Nucleus accumbens (tissue), 56 donors: ENCODE measurements at regions not wholly inside any gene's neighbourhood (a gene's known extent, or its start where the extent isn't known, plus 50 kb on each side); places are given as distances from the start of the nearest gene placed in this dataset.
"Not testable (repeated sequence)": the region's sequence is repeated elsewhere in the genome, so short reads cannot be mapped to it uniquely, and the experiment has no call there.

Experiments
- DNase-seq, 56 donors: peaks; one replicate each; lab custom pipeline; 2025; lab: John Stamatoyannopoulos, UW

GRCh38 chr4:31146366-31146765 is 426.2 kb downstream of the PCDH7 start:
- DNase-seq: no peak

DNA sequence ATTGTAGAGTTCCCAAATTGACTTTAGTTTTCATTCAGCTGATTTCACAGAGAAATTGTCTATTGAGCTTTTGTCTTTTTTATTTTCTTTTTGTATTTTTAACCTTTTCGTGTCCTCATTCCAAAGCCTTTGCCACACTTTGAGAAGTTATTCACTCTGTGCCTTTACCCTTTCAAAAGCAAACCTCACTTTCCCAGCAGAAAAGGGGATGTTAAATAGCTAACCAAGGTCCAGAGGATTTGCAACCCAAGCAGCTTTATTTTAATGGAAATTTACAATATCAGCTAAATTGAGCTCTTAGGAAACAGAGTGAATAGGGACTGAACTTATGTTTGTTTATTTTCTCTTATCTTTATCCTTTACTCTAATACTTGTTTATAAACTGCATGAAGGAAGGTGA is 428.8 kb downstream of the PCDH7 start:
- DNase-seq: no peak

DNA sequence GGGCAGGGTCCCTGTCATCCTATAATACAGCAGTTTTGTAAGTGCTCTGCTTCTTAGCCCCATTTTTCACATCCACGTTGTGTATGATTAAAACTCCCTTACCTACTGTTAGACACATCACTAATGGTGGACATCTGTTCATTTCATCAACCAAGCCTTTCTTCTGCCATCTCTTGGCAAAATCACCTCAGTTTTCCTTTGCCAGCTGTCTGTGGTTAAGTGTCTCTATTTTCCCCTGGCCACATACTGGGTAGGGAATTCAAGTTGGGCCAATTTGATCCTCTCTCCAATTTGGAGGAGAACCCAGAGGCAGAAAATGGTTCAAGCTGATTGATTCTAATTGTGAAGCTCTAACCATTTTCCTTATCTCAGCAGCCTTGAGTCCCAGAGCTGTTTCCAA is 436.1 kb downstream of the PCDH7 start:
- DNase-seq: no peak

DNA sequence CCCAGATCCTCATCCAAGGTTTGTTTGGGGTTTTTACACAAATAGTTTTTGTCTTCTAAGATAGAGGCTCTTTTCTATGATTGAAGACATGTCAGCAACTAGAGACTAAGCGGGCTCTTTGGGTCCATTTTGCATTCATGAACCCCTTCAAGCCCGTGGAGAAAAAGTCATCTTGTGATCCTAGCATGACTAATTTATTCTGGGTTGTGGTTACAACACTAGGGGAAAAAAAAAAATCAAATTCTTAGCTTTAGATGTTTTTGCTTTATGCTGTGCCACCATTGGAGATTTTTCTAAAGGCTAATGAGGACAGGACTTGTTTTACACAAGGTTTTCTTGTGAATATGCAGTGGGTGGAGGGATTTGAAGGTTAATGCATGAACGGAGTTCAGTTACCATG is 440.0 kb downstream of the PCDH7 start:
- DNase-seq: no peak

DNA sequence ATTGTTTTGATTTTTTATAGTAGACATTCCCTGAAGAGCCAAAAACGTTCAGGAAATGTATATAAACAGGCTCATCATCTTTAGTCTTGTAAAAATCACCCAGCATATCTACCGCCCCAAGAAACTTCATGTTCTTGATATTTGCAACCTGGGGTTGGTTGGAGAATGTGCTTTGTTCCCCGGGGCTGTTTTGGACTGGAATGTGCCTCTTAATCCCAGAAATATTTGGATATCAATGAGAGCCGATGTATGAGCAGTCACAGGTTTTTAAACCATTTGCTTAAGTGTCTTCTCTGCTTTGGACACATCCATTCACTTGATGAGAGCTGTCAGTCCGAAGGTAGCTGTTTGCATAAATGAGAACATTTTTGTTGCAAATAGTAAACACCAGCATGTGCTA is 449.7 kb downstream of the PCDH7 start:
- DNase-seq: no peak

GRCh38 chr4:31171362-31171761 is 451.2 kb downstream of the PCDH7 start:
- no peak for DNase-seq

DNA sequence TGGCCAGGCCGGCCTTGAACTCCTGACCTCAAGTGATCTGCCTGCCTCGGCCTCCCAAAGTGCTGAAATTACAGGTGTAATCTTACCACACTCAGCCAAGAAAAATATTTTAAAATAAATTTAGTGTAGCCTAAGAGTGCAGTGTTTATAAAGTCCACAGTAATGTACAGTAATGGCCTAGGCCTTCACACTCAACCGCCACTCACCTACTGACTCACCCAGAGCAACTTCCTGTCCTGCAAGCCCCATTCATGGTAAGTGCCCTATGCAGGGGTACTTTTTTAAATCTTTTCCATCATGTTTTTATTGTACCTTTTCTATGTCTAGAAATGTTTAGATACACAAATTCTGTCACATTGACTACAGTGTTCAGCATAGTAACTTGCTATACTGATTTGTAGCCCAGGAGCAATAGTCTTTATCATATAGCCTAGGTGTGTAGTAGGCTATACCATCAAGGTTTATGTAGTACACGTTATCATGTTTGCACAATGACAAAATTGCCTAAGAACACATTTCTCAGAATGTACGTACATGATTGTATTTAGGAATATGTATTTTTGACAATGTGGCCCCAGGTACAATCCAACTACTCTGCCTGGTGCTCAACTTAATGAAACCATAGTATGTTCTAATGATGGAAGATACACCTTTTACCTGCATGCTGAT is 455.2 kb downstream of the PCDH7 start:
- DNase-seq: no peak

GRCh38 chr4:31183256-31183655 is 463.1 kb downstream of the PCDH7 start:
- no peak for DNase-seq

GRCh38 chr4:31185014-31185585 is 464.9 kb downstream of the PCDH7 start:
- no peak for DNase-seq

- no peak for DNase-seq
Measured at GRCh38 chr4:31187979-31188378, 467.8 kb downstream of the PCDH7 start.

GRCh38 chr4:31189938-31190337 is 469.8 kb downstream of the PCDH7 start:
- no peak for DNase-seq

GRCh38 chr4:31190671-31191070 is 470.5 kb downstream of the PCDH7 start:
- DNase-seq: no peak

- DNase-seq: no peak
Measured at GRCh38 chr4:31192341-31192740, 472.2 kb downstream of the PCDH7 start.

DNA sequence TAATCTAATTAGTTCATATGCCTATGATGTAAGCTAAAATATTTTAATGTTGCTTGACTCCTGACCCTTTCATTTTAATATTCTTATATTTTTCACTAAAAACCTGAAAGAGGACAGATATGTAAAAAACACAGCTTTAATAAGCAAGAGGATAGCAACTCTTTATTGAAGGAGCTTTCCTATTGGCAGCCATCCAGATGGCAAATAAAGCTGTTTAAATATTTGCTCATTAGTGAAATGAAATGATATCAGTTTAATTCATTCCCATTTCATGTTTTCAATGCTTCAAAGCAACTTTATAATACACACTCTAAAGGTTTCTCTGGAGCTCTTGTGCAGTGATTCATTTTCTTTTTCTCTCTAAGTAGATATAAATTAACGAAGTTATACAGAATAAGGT is 473.4 kb downstream of the PCDH7 start:
- DNase-seq: no peak

DNA sequence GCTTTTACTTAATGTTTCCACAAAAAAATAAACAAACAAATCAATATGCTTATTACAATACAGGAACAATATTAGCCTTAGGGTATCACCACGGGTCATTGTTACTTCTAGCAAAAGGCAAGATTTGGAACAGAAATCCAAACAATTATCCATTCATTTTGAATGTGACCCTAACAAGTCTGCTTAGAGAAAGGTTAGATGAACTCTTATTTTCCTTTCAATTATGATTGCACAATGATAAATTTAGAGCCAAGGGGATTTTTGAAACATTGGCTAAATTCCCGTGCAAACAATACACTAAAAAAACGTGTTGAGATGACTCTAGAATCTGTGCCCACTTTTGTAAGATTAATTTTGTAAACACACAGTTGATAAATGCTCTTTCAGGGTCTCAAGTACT is 474.7 kb downstream of the PCDH7 start:
- DNase-seq: no peak

DNA sequence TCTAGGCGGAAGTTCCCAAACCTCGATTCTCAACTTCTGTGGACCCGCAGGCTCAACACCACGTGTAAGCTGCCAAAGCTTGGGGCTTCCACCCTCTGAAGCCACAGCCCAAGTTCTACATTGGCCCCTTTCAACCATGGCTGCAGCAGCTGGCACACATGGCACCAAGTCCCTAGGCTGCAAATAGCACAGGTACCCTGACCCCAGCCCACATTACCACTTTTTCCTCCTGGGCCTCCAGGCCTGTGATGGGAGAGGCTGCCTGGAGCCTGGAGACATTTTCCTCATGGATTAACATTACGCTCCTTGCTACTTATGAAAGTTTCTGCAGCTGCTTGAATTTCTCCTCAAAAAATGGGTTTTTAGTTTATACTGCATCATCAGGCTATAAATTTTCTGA is 479.5 kb downstream of the PCDH7 start:
- DNase-seq: no peak

- not testable (repeated sequence) for DNase-seq
Measured at GRCh38 chr4:31202054-31202453, 481.9 kb downstream of the PCDH7 start.

DNA sequence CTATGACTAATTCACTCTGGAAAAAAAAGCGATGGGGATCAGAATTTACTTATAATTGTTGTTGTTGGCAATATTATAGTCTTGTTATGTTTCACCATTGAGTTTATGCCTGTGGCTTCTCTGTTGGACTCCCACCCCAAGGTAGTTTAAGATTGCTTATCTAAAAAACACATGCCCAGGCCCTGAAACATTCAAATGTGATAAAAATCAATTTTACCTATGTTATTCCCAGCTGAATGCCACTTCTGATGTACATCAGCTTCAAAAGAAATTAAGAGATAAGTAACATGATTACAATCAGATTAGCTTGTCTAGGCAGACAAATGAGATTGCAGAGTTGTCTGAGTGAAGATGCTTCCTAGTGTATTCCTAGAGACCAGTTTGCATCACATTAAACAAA is 484.7 kb downstream of the PCDH7 start:
- no peak for DNase-seq

- no peak for DNase-seq
Measured at GRCh38 chr4:31220921-31221320, 500.8 kb downstream of the PCDH7 start.

DNA sequence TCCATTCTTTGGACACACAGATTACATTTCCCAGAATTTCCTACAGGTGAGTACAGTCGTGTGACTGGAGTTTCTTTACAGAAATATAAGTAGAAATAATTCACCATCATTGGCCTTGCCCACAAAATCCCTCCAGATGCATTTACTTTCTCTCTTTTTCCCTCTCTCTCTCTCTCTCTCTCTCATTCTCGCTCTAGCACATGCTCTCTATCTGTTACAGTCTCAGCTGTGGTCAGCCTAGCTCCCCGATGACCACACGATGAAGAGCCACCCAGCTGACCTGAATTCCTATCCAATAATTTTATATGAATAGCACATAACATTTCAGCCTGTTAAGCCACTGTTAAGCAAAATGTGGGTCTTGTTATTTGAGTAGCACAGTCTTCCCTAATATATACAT is 507.9 kb downstream of the PCDH7 start:
- DNase-seq: no peak

GRCh38 chr4:31230594-31230993 is 510.4 kb downstream of the PCDH7 start:
- no peak for DNase-seq

GRCh38 chr4:31234494-31234893 is 514.3 kb downstream of the PCDH7 start:
- no peak for DNase-seq

GRCh38 chr4:31234901-31235300 is 514.7 kb downstream of the PCDH7 start:
- DNase-seq: no peak
